SK-N-SH treated with all-trans-retinoic acid at 6 μM for 48 hours (cell line): ENCODE measurements at regions not wholly inside any gene's neighbourhood (a gene's known extent, or its start where the extent isn't known, plus 50 kb on each side); places are given as distances from the start of the nearest gene placed in this dataset.

ENCODE experiments used
- GLIS3 ChIP-seq: fragments of 250-450 bp; sonication (Bioruptor Pico); IDR thresholded peaks from 2 replicates; pipeline ENCODE4 v1.5.0; 2020; ENCODE audit warnings: mild to moderate bottlenecking, moderate library complexity
- PATZ1 ChIP-seq: fragments of 250-450 bp; sonication (Bioruptor Pico); IDR thresholded peaks from 2 replicates; pipeline ENCODE4 v1.8.0; 2020; ENCODE audit warnings: mild to moderate bottlenecking, moderate library complexity, borderline replicate concordance

DNA sequence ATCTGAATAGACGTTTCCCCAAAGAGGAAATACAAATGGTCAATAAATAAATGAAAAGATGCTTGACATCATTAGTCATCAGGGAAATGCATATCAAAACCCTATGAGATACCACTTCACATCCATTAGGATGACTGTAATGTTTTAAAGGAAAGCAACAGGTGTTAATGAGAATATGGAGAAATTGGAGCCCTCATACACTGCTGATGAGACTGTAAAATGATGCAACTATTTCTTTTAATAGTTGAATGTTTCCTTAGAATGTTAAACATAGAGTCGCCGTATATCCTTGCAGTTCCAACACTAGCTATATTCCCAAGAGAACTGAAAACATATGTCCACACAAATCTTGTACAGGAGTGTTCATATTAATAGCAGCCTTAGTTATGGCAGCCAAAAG is 133.2 kb downstream of the SLC38A4 start:
- no peak for TF ChIP-seq GLIS3
- TF ChIP-seq PATZ1 (CRISPR knock-in tag) = no peak
